HEK293 (cell line): ENCODE measurements at regions not wholly inside any gene's neighbourhood (a gene's known extent, or its start where the extent isn't known, plus 50 kb on each side); places are given as distances from the start of the nearest gene placed in this dataset.

Experiments used
- CTCF ChIA-PET: fragments of 350-600 bp; formaldehyde crosslinking; extraction: SDS; loops from one replicate; lab custom pipeline; 2021; ENCODE audit warnings: antibody characterized with exemption; lab: Yijun Ruan, JAX
- POLR2A ChIA-PET: fragments of 300-600 bp; formaldehyde crosslinking; extraction: SDS; loops from one replicate; lab custom pipeline; 2020; ENCODE audit warnings: antibody characterized with exemption, inconsistent platforms; lab: Yijun Ruan, JAX
- H3K27ac ChIP-seq: fragments of 200-500 bp; sonication (Bioruptor generic); 2 replicates; pipeline ENCODE4 v1.5.1; 2014; ENCODE audit warnings: low read depth, low read length, control low read depth, inconsistent platforms; ENCODE audit errors: extremely low read depth
- H3K36me3 ChIP-seq, 2 experiments: fragments of 200-500 bp in 1 of 2; sonication (Bioruptor generic) in 1 of 2; 1 replicate in 1 of 2; 2 replicates in 1 of 2; pipeline ENCODE4 v1.5.1; 2014 to 2017; ENCODE audit warnings: inconsistent platforms in 2 of 2, low read length in 2 of 2; ENCODE audit not compliant: control insufficient read depth in 2 of 2, insufficient read depth in 1 of 2
- H3K4me1 ChIP-seq: fragments of 200-500 bp; sonication (Bioruptor generic); 2 replicates; pipeline ENCODE4 v1.5.1; 2014; ENCODE audit warnings: mild to moderate bottlenecking, low read length, inconsistent platforms; ENCODE audit not compliant: control insufficient read depth, insufficient read depth
- H3K4me3 ChIP-seq: 2 replicates; pipeline ENCODE4 v1.5.1; 2011; ENCODE audit warnings: low read depth, mild to moderate bottlenecking, control low read depth, low read length, moderate library complexity
- H3K9me3 ChIP-seq: fragments of 200-500 bp; sonication (Bioruptor generic); 2 replicates; pipeline ENCODE4 v1.5.1; 2014; ENCODE audit warnings: low read depth, low read length, inconsistent platforms; ENCODE audit not compliant: control insufficient read depth, insufficient read depth
- IKZF3 ChIP-seq: fragments of 450-650 bp; IDR thresholded peaks from 2 replicates; pipeline ENCODE4 v1.5.0; 2018; ENCODE audit warnings: missing biosample characterization, mild to moderate bottlenecking, missing genetic modification characterization, moderate library complexity
- KLF17 ChIP-seq: fragments of 450-650 bp; formaldehyde crosslinking; IDR thresholded peaks from 2 replicates; pipeline ENCODE4 v1.5.1; 2016; ENCODE audit warnings: missing biosample characterization, missing genetic modification characterization
- PATZ1 ChIP-seq: fragments of 450-650 bp; formaldehyde crosslinking; IDR thresholded peaks from 2 replicates; pipeline ENCODE4 v1.5.1; 2016; ENCODE audit warnings: missing biosample characterization, missing genetic modification characterization
- ZIC2 ChIP-seq: fragments of 450-650 bp; formaldehyde crosslinking; IDR thresholded peaks from 2 replicates; pipeline ENCODE4 v1.5.1; 2016; ENCODE audit warnings: missing biosample characterization, missing genetic modification characterization
- ZNF138 ChIP-seq: fragments of 450-650 bp; formaldehyde crosslinking; IDR thresholded peaks from 2 replicates; pipeline ENCODE4 v1.5.1; 2016; ENCODE audit warnings: missing biosample characterization, missing genetic modification characterization, borderline replicate concordance
- ZNF169 ChIP-seq: fragments of 450-650 bp; formaldehyde crosslinking; IDR thresholded peaks from 2 replicates; pipeline ENCODE4 v1.5.1; 2016; ENCODE audit warnings: missing biosample characterization, missing genetic modification characterization
- ZNF174 ChIP-seq: fragments of 450-650 bp; formaldehyde crosslinking; IDR thresholded peaks from 2 replicates; pipeline ENCODE4 v1.5.0; 2017; ENCODE audit warnings: missing biosample characterization, mild to moderate bottlenecking, missing genetic modification characterization
- ZNF214 ChIP-seq: fragments of 450-650 bp; formaldehyde crosslinking; IDR thresholded peaks from 2 replicates; pipeline ENCODE4 v1.5.1; 2017; ENCODE audit warnings: missing biosample characterization, mild to moderate bottlenecking, missing genetic modification characterization, borderline replicate concordance
- ZNF324 ChIP-seq: fragments of 450-650 bp; formaldehyde crosslinking; IDR thresholded peaks from 2 replicates; pipeline ENCODE4 v1.5.1; 2016; ENCODE audit warnings: missing biosample characterization, missing genetic modification characterization
- ZNF510 ChIP-seq: fragments of 450-650 bp; formaldehyde crosslinking; IDR thresholded peaks from 2 replicates; pipeline ENCODE4 v1.5.1; 2018; ENCODE audit warnings: mild to moderate bottlenecking, missing genetic modification characterization, missing biosample characterization; ENCODE audit not compliant: insufficient replicate concordance
- ZNF560 ChIP-seq: fragments of 450-650 bp; formaldehyde crosslinking; IDR thresholded peaks from 2 replicates; pipeline ENCODE4 v1.5.1; 2017; ENCODE audit warnings: missing biosample characterization, missing genetic modification characterization, borderline replicate concordance
- ZNF600 ChIP-seq: fragments of 450-650 bp; formaldehyde crosslinking; IDR thresholded peaks from 2 replicates; pipeline ENCODE4 v1.5.1; 2016; ENCODE audit warnings: missing biosample characterization, missing genetic modification characterization
- ZNF664 ChIP-seq: fragments of 450-650 bp; formaldehyde crosslinking; IDR thresholded peaks from 2 replicates; pipeline ENCODE4 v1.5.1; 2016; ENCODE audit warnings: missing biosample characterization, missing genetic modification characterization
- ZNF747 ChIP-seq: fragments of 450-650 bp; formaldehyde crosslinking; IDR thresholded peaks from 2 replicates; pipeline ENCODE4 v1.5.1; 2016; ENCODE audit warnings: missing biosample characterization, missing genetic modification characterization
- ZNF768 ChIP-seq: fragments of 450-650 bp; formaldehyde crosslinking; IDR thresholded peaks from 2 replicates; pipeline ENCODE4 v1.5.1; 2018; ENCODE audit warnings: missing biosample characterization, mild to moderate bottlenecking, missing genetic modification characterization
- ZNF777 ChIP-seq: fragments of 450-650 bp; formaldehyde crosslinking; IDR thresholded peaks from 2 replicates; pipeline ENCODE4 v1.5.1; 2017; ENCODE audit warnings: missing biosample characterization, missing genetic modification characterization, borderline replicate concordance
- ZNF791 ChIP-seq: fragments of 450-650 bp; formaldehyde crosslinking; IDR thresholded peaks from 2 replicates; pipeline ENCODE4 v1.5.1; 2016; ENCODE audit warnings: missing biosample characterization, missing genetic modification characterization
- ZNF837 ChIP-seq: fragments of 450-650 bp; formaldehyde crosslinking; IDR thresholded peaks from 2 replicates; pipeline ENCODE4 v1.5.1; 2016; ENCODE audit warnings: missing biosample characterization, missing genetic modification characterization
- ZSCAN5A ChIP-seq: fragments of 450-650 bp; formaldehyde crosslinking; IDR thresholded peaks from 2 replicates; pipeline ENCODE4 v1.5.1; 2016; ENCODE audit warnings: missing biosample characterization, missing genetic modification characterization
- TF ChIP-seq, protein P1 (sequence below): fragments of 450-650 bp; formaldehyde crosslinking; IDR thresholded peaks from 2 replicates; pipeline ENCODE4 v1.5.1; 2016; ENCODE audit warnings: missing biosample characterization, missing genetic modification characterization

DNA sequence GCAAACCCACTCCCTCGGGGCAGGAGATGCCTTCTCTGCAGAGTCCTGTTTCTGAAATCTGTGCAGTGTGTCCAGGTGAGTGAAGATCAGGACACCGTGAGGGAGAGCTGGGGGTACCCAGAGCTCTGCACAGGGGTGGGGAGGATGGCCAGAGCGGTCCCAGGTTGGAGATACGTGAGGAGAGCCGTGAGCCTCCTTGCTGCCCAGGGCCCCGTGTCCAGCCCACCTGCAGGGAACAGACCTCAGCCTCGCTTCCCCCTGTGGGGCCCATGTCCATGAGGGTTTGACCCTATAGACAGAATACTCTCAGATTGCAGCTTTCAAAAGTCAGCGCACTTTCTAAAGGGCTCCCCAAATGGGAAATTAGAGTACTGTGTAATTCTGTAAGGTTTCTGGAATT lies 66.5 kb upstream of the EN2 start (continued):
- no peak for TF ChIP-seq ZSCAN5A

DNA sequence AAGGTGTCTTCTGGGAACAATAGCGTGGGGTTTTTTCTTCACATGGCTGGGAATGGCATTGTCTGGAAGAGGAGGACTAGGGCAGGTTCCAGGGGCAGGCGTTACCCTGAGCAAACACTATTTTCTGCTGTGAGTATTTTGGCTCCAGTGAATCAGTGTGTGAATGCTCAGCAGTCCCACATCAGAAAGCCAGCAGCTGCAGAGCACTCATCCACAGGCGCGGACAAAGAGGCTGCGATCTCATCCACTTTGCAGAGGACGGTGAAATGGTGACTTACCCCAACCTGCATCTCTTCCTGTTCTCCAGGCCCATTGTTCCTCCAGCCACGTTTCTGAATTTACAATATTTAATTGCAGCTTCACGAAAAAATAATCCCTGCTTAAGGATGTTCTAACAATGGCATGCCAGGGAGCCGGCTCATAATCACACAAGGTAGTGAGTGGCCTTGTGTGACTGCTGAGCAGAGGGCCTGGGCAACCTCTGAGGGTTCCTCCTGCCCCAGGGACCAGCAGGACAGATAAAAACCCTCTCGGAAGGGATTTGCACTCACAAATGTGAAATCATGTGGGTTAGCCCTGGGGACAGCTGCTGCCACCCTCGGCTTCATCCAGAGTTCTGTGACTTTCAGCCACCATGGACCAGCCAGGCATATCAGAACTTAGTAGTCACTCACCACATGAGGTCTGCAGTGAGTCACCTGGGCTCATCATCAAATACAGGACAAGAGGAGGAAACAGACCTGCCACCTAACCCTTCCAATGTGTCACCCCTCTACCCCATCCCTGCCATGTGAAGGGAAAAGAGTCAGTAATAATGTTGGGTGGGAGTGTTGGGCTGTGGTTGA lies 65.0 kb upstream of the EN2 start:
- H3K4me1 ChIP-seq: no peaks in the 10 kb centered on the region
- CTCF ChIA-PET: interaction anchor here (0.6 kb wide), 1 partner anchor 100 kb away, joined by 4 read pairs; no protein-coding TSS in a partner anchor
- POLR2A ChIA-PET: no interaction called here
- no peaks in the 10 kb centered on the region for H3K36me3 ChIP-seq
- H3K4me3 ChIP-seq: no peak overlapping the region
- H3K9me3 ChIP-seq: no peaks in the 10 kb centered on the region
- no peak overlapping the region for H3K27ac ChIP-seq
- TF ChIP-seq ZIC2 (tag by site-specific recombination): peak; percentile 29
- no peak for TF ChIP-seq ZNF510 (tag by site-specific recombination)
- TF ChIP-seq, all 188 proteins: peak for 1

GRCh38 chr7:155394413-155394812 lies 63.5 kb upstream of the EN2 start:
- Histone ChIP-seq H3K4me3 (no peak overlapping the region), H3K27ac (no peak overlapping the region), H3K4me1 (no peaks in the 10 kb centered on the region), H3K36me3 (no peaks in the 10 kb centered on the region), H3K9me3 (no peaks in the 10 kb centered on the region)
- no peak for TF ChIP-seq ZNF560 (tag by site-specific recombination)
- TF ChIP-seq ZNF169: no peak
- TF ChIP-seq ZNF214 (tag by site-specific recombination): no peak
- TF ChIP-seq ZNF768 (tag by site-specific recombination): no peak
- no peak for TF ChIP-seq IKZF3
- TF ChIP-seq ZNF174: no peak
- no peak for TF ChIP-seq ZNF777
- ChIA-PET CTCF (interaction anchor here (1.0 to 1.2 kb wide), 2 partner anchors 13 to 130 kb away, joined by 3 to 4 read pairs; no protein-coding TSS in a partner anchor), POLR2A (no interaction called here)

DNA sequence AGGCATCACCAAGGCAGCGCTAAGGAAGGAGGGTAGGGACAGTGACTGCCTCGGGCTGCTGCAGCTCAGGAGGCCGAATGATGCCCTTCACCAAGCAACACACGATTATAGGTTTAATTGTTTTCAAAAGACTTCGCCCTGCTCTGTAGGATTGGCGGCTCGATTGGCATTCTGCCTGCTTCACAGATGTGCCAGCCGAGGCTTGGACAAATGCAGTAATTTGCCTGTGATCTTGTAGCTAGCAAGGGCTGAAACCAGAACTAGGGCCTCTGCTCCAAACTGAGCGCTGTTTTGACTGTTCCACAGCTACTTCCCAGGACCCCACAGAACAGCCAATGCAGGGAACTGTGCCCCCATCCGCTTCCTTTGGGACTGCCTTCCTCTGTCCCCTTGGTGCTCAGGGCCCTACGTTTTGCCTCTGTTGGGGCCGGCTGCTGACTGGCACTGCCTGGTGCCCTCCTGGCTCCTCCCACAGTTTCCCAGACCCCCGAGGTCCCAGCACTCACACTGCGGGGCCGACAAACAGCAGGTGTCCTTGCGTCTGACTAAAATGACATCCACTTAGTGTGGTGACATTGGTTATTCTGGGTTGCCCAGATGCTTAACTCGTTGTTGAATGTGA lies 62.6 kb upstream of the EN2 start:
- ChIA-PET CTCF (interaction anchor here (0.6 to 2.4 kb wide), 3 partner anchors 17 to 129 kb away, joined by 3 to 8 read pairs (median 3); no protein-coding TSS in a partner anchor), POLR2A (no interaction called here)
- H3K4me1 ChIP-seq: no peaks in the 10 kb centered on the region
- no peak overlapping the region for H3K27ac ChIP-seq
- H3K9me3 ChIP-seq: no peaks in the 10 kb centered on the region
- H3K4me3 ChIP-seq: no peak overlapping the region
- no peaks in the 10 kb centered on the region for H3K36me3 ChIP-seq
- TF ChIP-seq, protein P1, sequence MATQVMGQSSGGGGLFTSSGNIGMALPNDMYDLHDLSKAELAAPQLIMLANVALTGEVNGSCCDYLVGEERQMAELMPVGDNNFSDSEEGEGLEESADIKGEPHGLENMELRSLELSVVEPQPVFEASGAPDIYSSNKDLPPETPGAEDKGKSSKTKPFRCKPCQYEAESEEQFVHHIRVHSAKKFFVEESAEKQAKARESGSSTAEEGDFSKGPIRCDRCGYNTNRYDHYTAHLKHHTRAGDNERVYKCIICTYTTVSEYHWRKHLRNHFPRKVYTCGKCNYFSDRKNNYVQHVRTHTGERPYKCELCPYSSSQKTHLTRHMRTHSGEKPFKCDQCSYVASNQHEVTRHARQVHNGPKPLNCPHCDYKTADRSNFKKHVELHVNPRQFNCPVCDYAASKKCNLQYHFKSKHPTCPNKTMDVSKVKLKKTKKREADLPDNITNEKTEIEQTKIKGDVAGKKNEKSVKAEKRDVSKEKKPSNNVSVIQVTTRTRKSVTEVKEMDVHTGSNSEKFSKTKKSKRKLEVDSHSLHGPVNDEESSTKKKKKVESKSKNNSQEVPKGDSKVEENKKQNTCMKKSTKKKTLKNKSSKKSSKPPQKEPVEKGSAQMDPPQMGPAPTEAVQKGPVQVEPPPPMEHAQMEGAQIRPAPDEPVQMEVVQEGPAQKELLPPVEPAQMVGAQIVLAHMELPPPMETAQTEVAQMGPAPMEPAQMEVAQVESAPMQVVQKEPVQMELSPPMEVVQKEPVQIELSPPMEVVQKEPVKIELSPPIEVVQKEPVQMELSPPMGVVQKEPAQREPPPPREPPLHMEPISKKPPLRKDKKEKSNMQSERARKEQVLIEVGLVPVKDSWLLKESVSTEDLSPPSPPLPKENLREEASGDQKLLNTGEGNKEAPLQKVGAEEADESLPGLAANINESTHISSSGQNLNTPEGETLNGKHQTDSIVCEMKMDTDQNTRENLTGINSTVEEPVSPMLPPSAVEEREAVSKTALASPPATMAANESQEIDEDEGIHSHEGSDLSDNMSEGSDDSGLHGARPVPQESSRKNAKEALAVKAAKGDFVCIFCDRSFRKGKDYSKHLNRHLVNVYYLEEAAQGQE (tag by site-specific recombination): no peak
- no peak for TF ChIP-seq ZNF664 (tag by site-specific recombination)
- TF ChIP-seq ZNF138 (tag by site-specific recombination): no peak
- TF ChIP-seq ZNF791: no peak
- TF ChIP-seq ZNF600 (tag by site-specific recombination): no peak
- TF ChIP-seq ZNF747 (tag by site-specific recombination): no peak
- no peak for TF ChIP-seq ZNF768 (tag by site-specific recombination)
- no peak for TF ChIP-seq ZNF837
- no peak for TF ChIP-seq PATZ1 (tag by site-specific recombination)
- no peak for TF ChIP-seq ZNF324 (tag by site-specific recombination)
- TF ChIP-seq ZNF777: no peak
- TF ChIP-seq KLF17 (tag by site-specific recombination): no peak
